ENCODE measurements at regions not wholly inside any gene's neighbourhood (a gene's known extent, or its start where the extent isn't known, plus 50 kb on each side); places are given as distances from the start of the nearest gene placed in this dataset.

DNA sequence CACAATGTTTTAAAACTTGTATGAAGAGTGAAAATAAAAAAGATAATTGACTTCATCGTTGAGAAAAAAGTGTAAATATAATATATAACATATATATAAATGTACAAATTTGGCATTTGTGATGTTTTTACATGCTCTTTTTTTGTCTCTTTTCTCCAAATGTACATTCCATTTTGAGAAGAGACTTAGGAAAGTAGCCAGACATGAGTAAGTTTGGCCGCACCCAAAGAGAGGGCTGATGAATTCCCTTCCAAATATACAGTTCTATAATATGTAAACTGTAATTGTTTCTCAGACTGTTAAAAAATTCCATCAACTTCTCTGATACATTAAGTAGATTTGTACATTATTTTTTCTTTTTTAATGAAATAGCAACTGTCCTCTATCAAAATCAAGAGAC is 193.2 kb upstream of the MAP3K1 start:
- no peak for DNase-seq (ENCODE audit: low spot score)

DNA sequence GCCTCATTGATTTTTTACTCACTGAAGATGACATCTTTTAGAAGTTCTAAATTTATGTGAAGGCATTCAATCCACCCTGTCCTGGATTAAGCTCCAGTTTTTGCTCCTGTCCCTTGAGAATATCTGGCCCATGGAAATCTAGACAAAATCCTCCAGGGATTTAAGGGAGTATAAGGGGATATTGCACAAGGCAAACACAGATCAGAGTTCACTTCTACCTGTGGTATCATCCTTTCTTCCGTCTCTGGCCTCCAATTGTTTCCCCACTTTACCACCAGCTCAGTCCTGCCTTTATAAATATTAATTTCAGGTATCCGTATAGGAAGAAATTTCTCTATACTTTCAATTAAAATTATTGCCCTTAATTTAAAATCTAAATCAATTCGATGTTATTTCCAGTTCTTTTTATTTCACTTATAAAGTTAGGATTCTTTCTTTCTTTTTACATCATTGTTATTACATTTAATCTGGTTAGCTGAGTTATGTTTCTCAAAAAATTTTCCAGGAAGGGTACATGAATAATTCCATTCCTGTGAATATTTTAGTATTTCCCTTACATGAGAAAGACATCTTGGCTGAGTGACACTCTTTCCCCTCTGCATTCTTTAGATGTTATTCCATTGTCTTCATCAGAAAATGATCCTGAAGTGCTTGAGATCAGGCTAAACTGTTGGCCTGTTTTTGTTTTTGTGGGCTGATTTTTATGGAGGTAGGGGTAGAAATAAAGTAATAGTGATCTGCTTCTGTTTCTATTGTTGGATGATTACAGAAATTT is 194.3 kb upstream of the MAP3K1 start:
- no peak for DNase-seq (ENCODE audit: low spot score)

DNA sequence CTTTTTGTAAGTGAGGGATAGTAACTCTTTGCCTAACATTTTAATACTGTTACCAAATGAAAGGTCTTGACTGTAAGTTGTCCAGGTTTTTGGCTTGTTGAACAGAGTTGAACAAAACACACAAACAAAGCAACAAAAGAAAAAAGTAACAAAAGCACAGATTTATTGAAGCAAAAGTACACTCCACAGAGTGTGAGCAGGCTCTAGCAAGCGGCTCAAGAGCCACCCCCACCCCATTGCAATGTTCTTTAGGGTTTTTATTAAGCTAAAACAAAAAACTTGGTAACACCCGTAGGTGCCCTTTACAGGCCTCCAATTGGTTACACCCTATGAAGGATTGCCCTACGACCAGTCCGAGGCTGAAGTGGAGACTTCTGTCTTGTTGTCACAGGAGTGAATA is 197.4 kb upstream of the MAP3K1 start:
- no peak for DNase-seq (ENCODE audit: low spot score)

DNA sequence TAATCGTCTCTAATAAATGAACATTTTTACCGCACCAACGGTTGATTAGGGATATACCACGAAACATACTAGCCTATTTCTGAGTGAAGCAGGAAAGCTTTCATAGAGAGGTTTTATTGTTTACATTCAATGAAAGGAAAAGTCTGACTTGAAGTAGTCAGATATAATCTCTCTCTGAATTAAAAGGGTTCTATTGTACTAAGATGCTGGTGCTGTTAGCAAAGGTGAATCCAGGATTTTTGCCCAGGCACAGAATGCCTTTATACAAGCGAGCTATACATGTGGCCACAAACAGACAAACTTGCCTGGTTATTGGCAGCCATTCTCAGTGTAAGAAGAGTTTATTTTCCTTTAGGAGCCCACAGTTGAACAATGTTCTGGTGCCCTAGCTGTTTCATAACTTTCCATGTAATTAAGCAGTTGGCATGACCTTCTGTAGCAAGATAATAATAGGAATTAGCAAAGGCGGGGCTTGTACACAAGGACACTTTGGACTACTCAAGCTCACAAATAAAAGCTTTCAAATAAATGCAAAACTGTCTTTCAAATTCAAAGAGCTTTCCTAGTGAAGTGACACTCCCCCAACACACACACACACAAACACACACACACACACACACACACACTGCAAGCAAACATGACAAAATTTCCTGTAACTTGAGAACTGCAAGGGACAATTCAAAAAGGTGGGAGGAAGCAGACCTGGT is 198.7 kb upstream of the MAP3K1 start:
- no peak for DNase-seq (ENCODE audit: low spot score)

DNA sequence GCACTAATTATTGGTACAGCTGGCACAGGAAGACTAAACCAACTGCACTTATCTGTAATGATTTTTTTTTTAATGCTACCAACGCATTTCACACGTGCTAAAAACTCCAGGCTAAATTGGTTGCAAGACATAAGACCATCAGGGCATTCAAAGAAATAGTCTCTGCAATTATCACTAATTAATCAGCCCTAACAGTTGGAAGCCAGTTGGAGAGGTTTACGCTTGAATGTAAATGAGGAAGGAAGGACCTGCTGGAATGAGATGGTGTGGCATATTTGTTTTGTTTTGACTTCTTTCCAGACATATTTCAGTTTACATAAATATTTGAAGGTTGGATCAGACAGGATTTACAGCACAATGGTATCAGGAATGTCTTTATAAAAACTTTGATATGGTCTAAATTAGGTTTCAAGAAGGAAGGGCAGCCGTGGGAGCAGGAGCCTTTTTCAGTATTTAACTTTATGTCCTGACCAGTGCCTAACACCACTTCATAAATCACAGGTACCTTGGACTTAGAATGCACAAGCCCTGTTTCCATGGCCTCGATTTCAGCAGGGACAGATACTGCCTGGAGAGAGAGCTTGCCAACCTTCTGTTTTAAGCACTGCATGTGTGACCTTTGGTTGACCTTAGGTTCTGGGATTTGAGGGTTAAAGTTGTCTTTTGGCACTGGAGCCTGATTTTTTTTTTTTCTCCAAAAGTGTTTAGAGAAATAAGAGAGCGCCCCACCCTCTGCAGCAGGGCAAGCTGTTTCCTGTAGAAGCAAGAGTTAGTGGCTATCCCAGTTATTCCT is 199.8 kb upstream of the MAP3K1 start:
- no peak for DNase-seq (ENCODE audit: low spot score)

DNA sequence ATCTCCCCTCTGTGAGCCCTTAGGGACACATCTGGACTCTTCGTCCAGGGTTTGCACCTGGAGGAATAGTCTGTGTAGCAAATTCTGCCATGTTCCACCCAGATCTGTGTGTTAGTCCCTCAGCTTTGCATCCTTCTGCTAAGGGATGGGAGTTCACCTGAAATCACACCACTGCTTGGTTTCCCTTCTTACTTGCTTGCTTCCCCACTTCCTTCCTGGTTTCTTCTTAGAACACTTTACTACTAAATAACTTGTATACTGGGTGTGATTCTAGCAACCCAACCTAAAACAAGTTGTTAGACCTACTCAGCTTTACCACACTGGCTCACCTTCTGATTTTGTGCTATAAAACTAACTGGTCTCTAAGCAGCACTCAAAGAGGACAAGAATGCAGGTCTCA is 202.6 kb upstream of the MAP3K1 start:
- DNase-seq (ENCODE audit: low spot score) = peak; percentile 77

DNA sequence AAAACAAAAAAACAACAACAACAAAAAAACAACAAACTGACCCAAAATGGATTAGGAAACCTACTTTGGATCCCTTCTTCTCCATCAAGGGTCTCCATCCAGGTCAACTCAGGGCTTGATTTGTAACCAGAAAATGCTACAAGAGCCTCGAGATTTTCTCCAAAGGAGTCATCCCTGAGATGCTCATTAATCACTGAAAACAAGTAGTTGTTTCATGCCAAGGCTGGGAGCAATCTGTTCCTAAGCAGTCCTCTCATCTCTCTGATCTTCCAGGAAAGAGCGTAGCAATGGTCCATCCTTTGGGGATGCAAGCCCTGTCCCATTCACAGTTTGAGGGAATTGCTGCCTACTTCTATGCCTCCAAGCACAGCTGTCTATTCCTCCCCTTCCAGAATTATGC is 203.0 kb upstream of the MAP3K1 start:
- DNase-seq (ENCODE audit: low spot score) = no peak

DNA sequence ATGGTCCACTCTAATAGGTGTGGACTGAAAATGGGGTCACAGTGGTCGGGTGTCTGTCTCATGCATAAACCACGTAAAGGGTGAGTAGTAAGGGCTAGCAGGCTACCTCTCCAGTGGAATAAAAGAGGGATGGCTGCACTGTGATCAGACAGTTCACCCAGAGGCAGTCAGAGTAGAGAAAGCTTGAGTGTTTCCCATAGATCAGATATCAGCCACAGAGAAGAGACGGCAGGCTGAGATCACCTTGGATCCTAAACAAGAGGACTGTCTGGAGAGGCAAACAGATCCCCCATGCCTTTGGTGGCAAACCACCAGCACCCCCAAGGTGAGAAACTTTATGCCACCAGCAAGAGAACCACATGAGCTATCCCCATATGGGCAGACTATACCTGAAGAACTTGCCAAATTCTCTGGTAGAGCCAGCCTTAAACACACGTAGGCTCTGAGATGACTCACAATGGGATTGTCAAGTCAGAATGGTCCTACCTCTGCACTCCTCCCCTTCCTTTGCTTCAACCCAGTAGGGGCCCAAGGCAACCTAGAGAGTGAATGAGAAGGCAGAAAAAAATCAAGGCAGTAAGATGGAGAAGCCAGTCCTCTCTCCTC is 205.2 kb upstream of the MAP3K1 start:
- DNase-seq (ENCODE audit: low spot score) = peak; percentile 65

DNA sequence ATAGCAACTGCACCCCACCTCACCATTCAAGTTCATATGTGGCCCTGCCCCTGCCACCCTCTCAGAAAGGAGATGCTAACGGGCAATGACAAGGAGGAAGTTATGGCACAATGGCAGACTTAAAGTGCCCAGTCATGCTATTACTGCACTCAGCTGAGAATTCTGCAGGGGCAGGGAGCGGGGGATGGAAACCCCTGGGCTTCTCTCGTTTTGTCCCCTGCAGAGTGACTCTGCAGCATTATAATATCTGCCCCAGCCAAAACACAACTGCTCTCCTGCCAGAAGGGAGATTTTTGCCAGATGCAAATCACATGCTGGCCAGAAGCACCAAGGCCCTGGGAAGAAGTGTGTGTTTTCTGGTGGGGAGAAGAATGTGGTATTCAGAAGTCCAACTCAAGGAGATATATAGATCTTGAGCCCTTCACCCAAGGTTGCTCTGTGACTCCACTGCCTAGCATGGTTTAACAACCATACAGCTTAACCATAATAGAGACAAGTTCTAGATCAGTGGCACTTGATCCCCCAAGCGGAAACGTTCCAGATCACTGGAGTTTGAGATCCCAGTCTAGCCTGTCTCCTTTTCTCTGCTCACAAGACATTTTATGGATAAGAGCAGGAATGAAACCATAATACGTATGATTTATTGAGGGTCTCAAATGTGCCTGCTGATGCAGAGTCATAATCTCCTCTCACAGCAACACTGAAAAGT is 207.0 kb upstream of the MAP3K1 start:
- DNase-seq (ENCODE audit: low spot score) = no peak

DNA sequence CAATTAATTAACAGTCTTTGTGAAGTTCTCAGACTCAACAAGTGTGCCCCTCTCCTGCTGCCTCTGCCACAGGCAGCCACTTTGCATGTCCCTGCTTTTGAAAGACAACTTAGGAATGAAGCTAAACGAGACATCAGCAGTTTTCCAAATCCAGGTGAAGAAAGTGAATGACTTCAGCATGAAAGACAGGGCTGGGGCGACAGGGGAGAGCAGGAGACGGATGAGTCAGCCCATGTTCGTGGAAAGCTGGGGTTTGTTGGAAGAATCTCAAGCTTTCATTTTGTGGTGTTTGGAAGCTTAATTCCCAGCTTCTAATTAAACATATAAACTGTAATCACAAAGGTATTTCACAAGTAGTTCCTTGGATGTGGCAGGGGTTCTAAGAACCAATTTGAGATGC is 207.8 kb upstream of the MAP3K1 start:
- DNase-seq (ENCODE audit: low spot score) = no peak

DNA sequence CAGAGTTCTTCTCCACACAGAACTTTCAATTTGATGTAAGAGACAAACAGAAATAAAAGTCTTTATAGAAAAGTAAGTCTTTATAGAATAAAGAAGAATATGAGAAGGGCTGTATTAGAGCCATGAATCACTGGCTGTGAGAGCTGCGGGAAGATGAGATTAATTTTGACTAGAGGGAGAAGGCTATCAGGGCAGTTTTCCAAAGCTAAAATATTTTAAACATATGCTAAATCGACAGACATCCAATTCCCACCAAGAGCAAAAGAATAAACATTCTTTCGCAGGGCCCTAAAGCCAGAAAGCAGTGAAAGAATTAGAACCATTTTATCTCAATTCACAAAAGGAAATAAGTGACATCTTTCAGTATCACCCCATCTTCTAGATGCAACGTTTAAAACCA is 208.3 kb upstream of the MAP3K1 start:
- DNase-seq (ENCODE audit: low spot score) = no peak

DNA sequence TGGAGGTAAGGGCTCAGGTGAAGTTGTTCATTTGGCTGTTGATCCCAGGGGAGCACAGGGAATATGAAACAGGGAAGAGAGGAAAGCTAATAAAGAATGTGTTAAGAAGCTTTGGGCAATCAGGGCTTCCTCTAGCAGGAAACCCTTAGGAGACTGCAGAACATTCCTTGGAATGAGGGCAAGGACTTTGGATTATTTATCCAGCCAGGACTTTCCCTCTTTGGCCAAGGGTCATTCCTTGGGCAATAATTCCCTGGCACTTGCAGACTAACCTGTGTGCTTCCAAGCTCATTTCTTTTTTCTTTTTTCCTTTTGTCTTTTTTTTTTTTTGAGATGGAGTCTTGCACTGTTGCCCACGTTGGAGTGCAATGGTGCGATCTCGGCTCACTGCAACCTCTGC is 209.2 kb upstream of the MAP3K1 start:
- DNase-seq (ENCODE audit: low spot score) = no peak

DNA sequence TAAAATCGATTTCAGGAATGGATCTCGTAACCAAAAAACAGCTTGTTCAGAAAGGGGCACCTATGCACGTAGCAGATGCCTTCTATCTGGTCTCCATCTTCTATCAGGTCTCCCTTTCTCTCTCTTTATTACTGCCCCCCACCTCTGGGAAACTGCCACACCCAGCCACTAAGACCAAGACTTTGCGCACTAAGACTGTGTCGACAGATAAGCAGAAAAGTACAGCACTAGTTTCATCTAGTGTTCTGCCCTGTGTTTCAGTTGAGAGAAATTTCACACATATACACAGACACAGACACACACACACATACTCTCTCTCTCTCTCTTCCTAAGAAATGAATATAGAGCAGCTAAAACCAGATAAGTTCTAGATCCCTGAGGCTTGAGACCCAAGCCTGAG is 210.1 kb upstream of the MAP3K1 start:
- no peak for DNase-seq (ENCODE audit: low spot score)

DNA sequence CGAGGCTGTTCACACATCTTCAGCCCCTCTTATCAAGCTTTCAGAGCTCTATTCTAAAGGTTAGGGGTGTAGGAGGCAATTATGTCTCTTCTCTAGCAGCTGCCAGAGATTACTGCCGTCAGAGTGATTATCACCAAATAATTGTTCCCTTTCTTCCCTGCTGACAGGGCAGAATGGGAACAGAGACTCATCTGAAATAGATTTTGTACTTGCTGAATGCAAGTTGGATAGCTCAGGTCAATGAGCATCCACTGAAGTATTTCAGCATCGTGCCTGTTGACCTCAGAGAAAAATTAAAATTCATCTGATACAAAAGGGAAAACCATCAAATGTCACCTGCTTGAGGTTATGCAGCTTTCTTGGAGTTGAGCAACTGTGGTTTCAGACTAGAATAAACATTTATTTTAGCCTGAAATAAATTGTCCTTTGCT is 213.7 kb upstream of the MAP3K1 start:
- DNase-seq (ENCODE audit: low spot score) = no peak

DNA sequence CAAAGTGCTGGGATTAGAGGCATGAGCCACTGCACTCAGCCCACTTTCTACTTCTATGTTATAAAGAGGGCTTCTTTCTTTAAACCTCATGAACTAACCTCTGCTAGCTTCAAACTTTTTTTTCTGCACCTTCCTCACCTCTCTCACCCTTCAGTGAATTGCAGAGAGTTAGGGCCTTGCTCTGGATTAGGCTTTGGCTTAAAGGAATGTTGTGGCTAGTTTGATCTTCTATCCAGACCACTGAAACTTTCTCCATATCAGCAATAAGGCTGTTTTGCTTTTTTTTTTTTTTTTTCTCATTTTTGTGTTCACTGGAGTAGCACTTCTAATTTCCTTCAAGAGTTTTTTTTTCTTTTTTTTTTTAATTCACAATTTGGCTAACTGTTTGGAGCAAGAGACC is 216.4 kb upstream of the MAP3K1 start:
- no peak for DNase-seq (ENCODE audit: low spot score)

DNA sequence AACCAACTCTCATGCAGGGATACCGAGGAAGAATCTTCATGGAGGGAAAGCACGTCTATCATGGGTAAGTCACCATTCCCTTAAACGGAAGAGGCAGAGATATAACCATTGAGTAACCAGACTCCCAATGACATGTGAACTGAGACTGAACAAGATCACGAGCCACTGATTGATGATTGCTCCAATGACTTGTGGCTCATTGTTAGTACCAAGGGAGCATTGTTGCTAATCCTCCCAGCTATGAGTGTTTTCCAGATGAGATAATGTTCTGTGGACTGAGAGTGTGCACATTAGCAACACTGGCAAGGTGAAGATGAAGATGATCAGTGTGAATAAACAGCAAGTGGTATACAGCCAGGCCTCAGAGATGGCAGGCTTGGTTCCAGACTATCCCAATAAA is 219.2 kb upstream of the MAP3K1 start:
- no peak for DNase-seq (ENCODE audit: low spot score)

DNA sequence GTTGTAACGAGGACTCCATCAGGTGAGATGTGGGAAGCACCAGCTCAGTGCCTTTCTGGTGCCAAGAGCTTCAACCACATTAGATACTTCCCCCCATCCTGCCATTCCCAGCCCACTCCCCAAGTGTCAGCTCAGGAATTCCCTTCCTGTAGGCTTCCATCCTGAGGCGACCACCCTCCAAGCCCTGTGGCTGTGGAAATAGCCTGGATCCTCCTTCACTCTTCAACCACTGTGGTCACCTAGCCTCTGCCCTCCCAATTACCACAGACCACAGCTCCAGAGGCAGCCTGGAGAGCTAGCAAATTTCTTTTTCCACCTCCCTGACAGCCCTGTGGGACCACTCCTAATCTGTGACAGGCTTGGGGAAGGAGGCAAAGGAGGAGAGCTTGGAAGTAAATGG is 219.8 kb upstream of the MAP3K1 start:
- no peak for DNase-seq (ENCODE audit: low spot score)

DNA sequence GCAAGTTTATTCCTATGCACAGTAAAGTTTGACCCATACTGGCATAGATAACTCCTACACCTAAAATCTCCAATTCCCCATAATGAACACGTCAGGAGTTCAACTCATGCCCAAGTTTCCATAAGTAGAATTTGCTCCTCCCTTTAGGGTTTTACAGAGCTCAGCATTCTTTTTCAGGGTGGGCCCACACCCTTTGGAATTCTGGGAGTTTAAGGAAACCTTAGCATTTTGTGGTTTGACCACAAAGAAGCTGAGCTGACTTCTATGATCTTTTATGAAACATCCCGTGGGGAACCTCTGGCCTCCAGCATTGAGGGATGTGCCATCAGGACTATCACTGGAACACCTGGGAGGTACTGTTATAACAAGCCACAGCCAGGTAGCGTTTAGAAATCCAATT is 220.6 kb upstream of the MAP3K1 start:
- DNase-seq (ENCODE audit: low spot score) = no peak

DNA sequence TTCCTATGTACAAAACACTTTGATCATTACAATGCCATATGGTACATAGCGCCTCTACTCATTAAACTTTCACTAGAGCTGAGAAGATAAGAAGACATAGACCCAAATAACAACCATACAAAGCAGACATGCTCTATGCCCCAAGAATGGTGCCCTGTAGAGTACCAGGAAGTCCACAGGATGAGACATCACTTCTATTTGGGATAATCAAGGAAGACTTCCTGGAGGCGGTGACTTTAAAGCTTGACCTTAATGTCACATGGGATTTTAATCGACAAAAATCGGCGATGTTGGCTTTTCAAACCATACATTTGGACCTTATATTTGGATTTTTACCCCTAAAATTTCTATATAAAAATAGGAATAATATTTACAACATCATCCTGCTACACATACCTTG is 224.3 kb upstream of the MAP3K1 start:
- DNase-seq (ENCODE audit: low spot score) = no peak

DNA sequence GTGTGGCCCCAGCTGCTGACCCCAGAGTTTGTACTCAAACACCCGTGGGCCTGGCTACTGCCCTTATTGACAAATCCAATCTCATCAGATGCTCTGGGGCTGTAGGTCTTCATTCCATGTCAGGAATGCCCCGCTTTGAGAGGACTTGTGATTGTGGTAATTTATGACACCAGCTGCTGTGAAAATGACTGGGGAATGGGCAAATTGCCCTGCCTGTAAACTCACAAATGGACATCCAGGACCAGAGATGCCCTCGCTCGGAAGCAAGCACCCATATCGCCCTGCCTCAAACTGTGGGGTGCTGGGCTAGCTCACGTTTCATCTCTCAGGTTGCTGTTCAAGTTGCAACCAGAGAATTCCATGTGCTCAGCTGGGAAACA is 225.9 kb upstream of the MAP3K1 start:
- DNase-seq (ENCODE audit: low spot score) = no peak

DNA sequence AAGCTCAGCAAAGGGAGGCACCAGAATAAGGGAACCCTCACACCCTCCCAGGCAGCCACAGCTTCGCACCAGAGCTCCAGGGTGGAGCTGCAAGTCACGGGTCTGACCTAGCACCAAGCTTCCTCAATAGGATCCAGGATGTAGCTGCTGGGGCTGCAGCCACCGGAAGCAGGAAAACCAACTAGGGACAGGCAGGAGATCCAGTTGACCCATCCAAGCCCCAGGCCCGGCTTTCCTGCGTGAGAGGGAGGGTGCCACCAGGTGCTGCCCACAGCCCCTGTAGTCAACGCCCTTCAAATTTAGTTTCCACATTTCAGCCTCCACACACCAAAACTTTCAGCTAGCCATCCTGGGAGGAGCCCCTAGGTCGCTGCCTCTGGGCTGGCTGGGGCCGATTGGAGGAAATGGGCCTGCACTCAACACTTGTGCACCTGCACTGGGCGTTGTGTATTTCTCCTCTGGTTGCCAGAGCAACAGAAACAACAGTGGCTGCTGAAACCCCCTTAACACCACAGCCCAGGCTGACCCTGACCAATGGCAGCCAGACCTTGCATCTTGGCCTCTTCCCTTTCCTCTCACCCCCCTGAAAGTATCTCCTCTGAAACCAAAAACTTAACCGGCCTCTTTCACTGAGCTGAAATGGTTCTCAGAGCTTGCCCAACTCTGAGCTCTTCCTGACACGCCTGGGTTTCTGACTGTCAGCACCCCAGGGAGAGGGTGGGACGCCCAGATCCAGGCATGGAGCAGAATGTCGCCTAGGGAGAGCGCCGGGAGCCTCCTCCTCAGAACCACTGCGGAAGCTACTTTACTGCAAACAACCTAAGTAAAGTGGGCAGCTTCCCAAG is 226.5 kb upstream of the MAP3K1 start:
- peak; percentile 89 for DNase-seq (ENCODE audit: low spot score)

Measured in CD4-positive, alpha-beta T cell treated with Interleukin-15 for 4 hours (primary cell).